Hepatic stellate cell (primary cell): ENCODE measurements at regions not wholly inside any gene's neighbourhood (a gene's known extent, or its start where the extent isn't known, plus 50 kb on each side); places are given as distances from the start of the nearest gene placed in this dataset.

Experiments
- DNase-seq: peaks from one replicate; pipeline ENCODE4 v3.0.0; 2011; ENCODE audit warnings: low spot score

- DNase-seq, result no peak
These were observed 461.2 kb downstream of the KCTD8 start for GRCh38 chr4:43987331-43987944.

GRCh38 chr4:43990551-43990950 is 458.1 kb downstream of the KCTD8 start:
- DNase-seq, result no peak

DNA sequence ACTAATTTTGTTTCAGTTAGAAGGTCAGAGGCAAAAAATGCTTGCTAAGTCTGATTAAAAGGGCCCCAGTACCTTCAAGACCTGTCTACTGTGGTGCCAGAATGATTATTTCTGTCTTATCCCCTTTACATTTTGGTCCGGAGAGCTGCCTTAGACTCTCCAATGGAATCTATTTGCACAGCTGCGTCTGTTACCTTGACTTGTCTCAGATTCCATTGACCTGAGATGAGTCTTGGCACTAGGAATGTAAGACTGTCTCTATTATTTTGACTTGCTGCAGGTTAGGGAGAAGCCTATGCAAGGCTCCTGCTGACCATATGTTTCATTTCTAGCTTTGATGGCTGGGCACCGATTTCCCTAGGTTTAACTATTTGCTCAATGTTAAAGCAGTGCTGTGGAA is 457.6 kb downstream of the KCTD8 start:
- DNase-seq, result no peak

DNA sequence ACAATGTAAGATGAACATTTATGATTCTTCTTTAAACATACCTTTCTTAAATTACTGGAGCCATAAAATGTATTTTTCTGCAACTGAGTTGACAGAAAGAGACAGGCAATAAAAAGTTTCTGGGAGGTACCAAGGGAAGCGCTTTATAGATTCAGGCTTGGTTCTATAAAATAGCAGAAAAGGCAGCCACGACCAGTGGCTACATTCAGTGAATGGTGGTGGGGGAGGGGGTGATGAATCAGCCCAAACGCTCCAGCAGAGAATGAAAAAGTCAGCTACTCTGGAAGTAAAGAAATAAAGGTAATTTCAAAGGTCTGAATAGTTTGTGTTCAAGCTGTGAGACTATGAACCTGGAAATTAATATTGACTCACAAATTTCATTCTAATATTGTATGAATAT is 456.1 kb downstream of the KCTD8 start:
- no peak for DNase-seq

GRCh38 chr4:43993196-43993902 is 455.3 kb downstream of the KCTD8 start:
- DNase-seq, result no peak

DNA sequence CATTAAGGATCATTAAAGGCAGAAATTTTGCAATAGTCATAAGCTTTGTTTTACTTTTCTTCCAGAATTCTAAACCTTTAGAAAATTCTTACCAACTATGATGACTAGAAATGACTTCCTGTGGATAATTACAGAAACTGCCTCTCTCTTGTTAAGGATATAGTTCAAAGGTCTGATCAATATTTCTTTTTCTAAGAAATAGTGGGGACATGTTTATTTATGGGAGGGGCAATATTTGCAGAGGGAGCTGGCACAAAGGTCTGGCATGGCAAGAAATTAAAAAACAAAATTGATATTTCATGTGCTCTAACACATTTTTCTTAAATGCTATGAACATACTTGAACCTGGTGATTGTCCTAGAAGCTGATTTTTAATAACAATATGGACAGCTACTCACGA is 448.9 kb downstream of the KCTD8 start:
- no peak for DNase-seq

DNA sequence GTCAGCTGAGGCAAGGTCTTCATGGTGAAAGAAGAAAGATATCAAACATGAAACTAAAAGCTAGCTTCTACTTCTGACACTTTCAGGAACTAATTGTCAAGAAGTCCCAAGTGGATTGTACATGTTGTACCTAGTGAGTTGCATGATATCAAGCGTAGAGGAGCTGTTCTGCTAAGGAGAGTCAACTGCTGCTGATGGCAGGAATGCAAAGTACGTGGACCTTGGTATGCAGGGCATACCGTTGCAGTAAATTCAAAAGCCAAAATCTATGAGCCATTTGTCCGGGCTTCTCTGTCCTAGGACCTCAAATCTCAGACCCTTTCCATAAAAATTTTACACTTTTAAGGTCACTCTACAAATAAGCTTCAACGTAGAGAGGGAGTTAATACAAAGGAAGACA is 446.2 kb downstream of the KCTD8 start:
- DNase-seq, result no peak

- no peak for DNase-seq
These were observed 431.8 kb downstream of the KCTD8 start for GRCh38 chr4:44016570-44017421.

DNA sequence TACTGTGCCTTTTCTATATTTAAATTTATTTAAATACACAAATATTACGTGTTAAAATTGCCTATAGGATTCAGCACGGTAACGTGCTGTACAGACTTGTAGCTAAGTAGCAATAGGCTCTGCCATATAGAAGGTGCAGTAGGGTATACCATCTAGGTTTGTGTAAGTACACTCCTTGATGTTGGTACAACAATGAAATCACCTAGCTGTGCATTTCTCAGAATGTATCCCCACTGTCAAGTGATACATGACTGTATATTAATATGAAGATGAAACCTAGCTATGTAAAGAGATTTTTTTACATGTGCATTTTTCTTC is 431.2 kb downstream of the KCTD8 start:
- DNase-seq, result no peak

DNA sequence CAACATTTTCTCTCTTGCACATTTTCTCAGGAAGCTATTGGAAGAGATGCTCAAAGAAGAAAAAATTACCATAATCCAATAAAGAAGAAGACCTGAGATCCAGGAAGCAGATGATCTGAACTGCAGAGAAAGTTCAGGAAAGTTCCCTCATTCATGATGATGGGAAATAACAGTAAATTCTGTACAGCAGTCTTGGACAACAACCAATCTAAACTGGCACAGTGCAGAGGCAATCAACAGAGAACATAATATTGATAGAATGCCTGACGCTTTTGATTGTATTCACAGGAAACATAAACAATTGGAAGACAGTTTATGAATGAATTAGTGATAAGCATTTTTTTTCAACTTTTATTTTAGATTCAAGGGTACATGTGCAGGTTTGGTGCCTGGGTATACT is 428.9 kb downstream of the KCTD8 start:
- DNase-seq, result no peak

- DNase-seq, result no peak
These were observed 423.1 kb downstream of the KCTD8 start for GRCh38 chr4:44025376-44026020.

GRCh38 chr4:44038811-44039210 is 409.8 kb downstream of the KCTD8 start:
- no peak for DNase-seq

- no peak for DNase-seq
These were observed 402.1 kb downstream of the KCTD8 start for GRCh38 chr4:44046491-44046890.

DNA sequence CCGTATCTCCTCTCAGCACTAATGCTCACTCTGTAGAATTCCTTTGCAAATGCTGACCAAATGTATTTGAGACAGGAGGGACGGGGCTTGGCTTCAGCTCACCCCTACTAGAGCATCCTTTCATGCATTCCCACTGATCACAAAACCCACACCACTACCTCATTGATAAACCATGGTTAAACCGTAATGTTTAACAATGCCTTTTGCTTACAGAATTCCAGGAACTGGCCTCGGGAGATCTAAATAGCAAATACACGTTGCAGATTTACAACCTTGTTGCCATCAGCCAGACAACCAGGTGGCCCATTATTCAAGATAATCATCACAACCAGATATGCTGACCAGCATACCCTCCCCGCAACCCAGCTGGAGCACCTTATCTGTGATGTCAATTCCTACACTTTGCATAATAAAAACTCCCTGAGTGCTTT is 391.9 kb downstream of the KCTD8 start:
- no peak for DNase-seq

- no peak for DNase-seq
These were observed 377.8 kb downstream of the KCTD8 start for GRCh38 chr4:44070843-44071242.

DNA sequence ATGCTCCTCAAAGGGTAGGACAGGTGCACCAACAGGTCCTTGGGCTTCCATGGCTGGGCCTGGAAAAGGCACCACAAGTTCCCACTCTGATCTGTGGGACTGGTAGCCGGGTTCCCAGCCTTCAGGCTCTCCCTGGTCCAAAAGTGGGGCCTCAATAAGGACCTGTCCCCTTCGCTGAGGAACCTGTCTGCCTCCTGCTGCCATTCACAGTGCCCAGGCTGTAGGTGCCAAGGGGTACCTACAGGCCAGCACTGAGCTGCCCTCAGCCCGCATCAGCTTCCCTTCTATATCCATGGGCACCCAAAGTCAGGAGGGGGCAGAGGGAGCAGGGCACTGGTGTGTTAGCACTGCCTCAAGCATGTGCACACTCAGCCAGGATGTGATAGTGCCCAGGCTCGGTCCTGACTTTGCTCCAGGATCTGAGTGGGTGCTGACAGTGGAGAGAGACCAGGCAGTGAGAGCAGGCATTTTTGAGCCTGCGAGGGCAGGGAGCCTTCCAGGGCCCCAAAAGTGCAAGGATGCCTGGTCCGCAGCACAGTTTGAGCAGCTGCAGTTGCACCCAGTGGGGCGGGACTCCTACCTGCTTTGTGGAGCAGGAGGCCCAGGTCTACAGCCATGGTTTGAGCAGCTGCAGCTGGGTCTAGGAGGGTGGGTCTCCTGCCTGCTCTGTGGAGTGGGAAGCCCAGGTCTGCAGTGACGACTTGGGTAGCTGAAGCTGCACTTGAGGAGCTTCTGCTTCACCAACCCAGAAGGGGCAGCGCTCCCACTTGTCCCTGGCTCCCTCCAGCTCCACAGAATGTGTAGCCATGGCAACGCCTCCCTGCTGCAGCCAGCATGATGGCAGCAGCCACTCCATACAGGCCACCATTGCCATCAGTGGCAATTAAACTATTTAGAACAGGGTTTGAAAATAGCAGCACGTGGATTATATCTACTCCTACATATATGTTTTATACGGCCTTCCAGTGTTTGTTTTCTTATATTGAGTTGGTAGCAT is 376.4 kb downstream of the KCTD8 start:
- no peak for DNase-seq

GRCh38 chr4:44086753-44087152 is 361.9 kb downstream of the KCTD8 start:
- DNase-seq, result no peak

GRCh38 chr4:44093390-44093789 is 355.2 kb downstream of the KCTD8 start:
- DNase-seq, result no peak

GRCh38 chr4:44098973-44099372 is 349.6 kb downstream of the KCTD8 start:
- DNase-seq, result no peak

DNA sequence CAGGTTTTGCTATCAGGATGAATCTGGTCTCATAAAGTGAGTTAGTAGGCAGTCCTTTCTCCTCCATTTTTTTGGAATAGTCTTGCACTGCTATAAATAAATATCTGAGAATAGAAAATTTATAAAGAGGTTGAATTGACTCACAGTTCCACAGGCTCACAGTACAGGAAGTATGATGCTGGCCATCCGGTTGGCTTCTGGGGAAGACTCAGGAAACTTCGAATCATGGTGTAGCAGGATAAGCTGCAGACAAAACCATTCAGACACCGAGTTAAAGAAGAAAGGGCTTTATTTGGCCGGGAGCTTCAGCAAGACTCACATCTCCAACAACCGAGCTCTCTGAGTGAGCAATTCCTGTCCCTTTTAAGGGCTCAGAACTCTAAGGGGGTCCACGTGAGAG is 348.2 kb downstream of the KCTD8 start:
- DNase-seq, result no peak

DNA sequence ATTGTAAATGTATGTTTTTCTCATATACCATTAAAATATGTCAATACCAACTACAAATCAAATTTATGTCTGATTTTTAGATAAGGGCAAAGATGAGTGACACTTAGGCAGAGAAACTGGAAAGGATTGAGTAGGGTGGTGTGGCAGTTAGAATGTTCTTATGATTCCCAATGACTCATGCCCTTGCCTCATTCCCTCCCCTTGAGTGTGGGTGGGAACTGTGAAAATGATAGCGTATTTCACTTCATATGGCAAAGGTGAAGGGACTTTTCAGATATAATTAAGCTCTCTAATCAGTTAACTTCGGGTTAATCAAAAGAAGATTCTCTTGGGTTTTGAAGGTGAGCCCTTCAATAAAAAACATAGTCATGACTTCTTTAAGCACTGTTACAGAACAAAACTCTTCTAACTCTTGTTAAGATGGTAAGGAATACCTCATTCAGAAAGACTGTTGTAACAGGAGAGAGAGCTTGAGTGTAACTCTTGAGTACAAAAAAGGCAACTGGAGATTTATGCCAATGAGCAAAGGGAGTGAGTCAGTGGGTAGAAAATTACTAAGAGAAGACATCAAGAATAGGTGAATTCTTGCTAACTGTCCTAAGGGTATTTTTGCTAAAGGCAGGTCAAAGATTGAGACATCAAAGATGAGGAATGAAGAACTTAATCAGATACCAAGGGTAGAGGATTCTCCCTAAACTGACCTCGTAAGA is 329.5 kb downstream of the KCTD8 start:
- DNase-seq, result no peak
